HG03108 (cell line): ENCODE measurements at regions not wholly inside any gene's neighbourhood (a gene's known extent, or its start where the extent isn't known, plus 50 kb on each side); places are given as distances from the start of the nearest gene placed in this dataset.

Experiments
- ATAC-seq: cut with Tn5 transposase; IDR thresholded peaks from one replicate; pipeline ENCODE4 v1.9.1; 2021; ENCODE audit warnings: moderate library complexity; ENCODE audit not compliant: unreplicated experiment

DNA sequence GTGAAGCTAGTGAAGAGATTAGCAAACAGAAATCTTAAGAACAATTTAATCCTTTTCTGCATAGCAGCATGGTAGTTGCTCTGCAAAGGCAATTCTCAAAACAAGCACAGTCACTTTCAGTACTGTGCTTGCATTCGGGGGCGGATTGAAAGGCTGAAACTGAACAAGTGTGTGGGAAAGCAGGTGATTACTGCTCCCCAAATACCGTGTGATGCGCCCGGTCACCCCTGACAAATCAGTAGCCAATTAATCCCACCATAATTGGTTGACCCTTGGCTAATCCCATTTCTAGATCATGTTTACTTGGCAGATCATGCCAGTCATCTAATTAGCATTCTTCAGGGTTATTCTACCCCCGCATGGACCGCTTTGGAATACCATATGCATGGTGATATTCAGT, 76.5 kb upstream of the ADRB1 start:
- no peak for ATAC-seq

DNA sequence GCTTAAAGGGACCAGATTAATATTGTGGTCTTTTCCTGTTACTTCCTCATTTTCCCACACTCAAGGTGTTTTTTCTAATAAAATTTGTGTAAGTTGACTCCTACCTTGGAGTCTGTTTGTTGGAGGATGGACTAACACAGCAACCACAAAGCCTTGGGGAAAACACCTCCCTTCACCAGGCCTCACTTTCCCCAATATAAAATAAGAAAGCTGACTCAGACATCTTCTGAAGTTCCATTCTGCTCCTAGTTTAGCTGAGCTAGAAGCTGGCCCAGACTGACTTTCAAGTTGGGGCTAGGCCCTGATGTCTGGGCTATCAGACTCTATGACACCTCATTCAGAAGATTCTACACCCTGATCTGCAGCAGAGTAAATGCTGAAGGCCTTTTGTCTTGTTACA, 73.0 kb upstream of the ADRB1 start:
- no peak for ATAC-seq

DNA sequence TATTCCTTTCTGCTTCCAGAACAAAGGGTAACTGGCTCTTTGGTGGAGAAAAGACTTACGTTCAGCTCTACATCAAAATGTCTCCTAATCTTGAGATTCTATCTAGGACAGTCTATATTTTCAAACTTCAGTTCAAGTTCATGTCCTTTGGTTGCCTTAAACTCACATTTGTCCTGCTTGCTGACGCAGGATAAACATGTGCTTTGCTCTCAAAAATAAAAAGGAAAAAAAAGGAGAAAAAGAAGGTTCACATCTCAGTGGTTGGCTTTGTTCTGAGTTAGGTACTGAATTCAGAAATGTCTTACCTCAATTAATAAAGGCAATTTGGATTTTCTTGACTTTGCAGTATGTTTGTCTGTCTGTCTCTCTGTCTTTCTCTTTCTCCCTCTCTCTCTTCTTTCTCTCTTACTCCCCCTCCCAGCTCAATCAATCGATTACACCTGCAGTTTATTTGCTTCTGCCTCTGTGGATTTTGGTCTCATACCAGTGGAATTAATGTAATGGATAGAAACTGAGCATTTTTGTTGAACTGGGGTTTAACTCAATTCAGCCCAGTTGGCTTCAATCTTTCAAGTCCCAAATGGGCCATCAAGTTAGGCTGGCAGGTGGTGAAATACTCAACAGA, 72.2 kb upstream of the ADRB1 start:
- ATAC-seq: no peak

DNA sequence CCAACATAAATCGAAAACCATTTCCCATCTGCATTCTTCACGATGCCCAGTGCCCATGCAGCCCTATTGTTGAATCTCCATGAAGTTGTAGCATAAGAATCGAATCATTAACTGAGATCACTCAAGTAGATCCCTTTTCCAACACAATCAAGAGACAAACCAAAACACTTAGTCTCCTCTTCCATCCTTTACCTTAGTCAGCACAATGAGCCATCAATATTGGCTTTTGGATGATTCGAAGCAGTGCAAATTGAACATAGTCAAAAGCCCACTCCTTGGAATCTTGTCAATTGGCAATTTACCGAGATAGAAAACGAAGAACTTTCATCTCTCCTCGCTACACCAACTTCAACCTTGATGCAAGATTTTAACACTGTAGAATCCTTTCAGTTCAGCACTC, 66.5 kb upstream of the ADRB1 start:
- no peak for ATAC-seq

DNA sequence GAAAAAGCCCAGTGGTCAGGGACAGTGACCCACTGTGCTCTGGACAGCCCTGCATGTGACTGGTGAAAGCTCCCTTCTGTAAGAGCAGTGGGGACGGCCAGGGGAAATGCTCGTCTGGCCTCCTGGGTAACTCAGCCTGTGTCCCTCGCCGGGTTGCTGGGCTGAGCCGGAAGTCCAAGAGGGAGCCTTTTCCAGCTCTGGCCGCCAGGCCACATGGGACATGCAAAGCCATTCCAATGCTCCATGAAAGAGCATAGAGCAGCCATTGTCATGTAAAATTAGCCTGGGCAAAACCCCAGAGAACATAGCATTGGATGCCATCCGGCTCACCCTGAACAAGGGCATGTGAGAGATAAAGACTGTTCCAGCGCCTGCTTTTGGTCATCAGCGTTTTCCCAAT, 64.9 kb upstream of the ADRB1 start:
- no peak for ATAC-seq

DNA sequence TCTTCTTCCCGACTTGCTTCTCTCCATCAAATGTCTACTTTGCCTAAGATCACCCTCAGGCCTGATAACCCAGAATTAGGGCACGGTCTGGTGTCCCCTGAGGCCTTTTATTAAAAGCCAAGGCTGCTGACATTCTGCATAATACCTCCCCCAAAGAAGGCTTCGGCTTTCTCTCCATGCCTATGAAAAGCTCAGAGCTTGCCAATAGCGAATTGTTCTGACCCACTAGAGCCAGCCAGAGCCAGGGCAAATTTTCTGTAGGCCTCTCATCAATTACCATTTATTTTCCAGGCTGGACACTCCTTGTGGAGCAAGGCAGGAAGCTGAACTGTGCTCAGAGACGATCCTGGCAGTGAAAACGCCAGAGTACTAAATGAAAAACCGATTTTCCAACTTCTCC, 64.3 kb upstream of the ADRB1 start:
- no peak for ATAC-seq

DNA sequence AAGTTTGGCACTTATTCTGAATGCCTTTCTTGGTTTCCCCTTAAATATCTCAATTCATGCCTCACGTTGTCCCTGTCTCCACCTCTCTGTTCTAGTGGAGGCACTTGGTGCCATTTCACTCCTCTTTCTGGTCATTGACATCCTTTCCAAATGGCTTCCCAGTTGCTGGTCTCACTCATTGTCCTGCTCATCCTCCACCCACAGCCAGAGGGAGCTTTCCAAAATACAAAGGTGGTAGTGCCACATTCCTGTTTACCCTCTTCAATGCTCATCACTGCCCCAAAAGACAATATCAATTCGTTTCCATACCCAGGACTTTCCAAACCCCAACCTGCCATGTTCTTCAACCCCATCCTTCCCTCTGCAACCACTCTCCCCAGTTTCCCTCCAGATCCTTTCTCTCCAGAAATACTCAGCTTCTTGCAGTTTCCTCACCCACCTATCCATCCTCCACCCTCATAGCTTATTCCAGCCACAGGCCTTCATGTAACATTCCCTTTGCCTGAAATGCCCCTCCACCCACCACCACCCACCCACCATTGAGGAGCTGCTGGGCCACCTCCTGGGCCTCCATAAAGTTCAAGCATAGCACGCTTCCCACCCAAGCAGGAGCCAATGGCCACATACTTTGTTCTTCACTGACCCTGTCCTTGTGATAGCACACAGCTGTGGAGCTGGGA, 63.1 kb upstream of the ADRB1 start:
- no peak for ATAC-seq

DNA sequence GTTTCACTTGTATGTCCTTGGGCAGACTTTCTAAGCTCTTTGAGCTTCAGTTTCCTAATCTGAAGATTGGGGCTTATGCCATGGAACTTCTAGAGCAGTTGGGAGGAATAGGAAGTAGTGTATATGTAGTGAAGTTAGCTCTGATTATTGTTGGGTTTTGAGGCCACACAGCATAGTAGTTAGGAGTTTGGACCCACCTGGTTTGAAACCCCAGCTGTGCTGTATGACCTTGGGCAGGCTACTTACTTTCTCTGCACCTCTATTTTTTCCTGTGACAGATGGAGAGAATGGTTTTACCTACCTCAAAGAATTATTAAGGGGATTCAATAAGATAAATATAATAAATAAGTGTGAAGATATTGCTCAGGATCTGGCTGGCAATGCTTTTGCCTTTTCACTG, 61.4 kb upstream of the ADRB1 start:
- ATAC-seq: peak; percentile 15

DNA sequence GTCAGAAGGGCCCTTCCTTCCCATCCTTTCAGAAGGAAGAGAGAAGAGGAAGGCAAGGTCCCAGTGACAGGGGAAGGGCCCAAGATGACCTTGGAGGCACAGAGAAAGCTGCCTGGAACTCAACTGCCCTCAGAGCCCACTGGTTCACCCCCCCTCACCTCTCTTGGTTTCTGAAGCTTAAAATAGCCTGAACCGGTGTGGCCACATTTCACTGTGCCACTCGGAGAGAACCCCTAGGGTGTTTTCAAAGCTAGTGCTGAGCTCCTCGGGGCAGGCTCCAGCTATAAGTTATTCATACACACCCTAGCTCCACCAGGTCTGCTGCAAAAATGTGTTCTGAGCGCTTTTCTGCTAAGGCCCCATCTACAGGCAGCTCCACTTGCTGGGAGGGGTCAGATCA, 60.9 kb upstream of the ADRB1 start:
- ATAC-seq: peak; percentile 88

DNA sequence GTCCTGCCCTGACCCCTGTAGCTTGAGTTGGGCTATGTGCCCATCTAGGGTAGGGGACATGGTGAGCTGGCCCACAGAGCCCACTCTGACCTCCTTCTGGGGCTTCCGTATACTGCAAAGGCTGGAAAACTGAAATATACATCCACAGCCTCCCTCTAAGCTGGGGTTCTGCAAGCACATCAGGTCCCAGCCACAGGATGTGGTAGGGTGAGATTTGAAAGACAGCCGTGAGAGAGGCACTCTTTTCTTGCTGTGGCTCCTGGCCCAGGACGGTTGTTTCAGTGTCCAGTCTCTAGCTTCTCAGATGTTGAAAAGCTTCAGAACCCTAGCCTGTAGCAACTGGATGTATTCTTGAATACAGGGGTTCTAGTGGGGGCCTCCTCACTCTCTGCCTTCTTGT, 60.1 kb upstream of the ADRB1 start:
- peak; percentile 37 for ATAC-seq

DNA sequence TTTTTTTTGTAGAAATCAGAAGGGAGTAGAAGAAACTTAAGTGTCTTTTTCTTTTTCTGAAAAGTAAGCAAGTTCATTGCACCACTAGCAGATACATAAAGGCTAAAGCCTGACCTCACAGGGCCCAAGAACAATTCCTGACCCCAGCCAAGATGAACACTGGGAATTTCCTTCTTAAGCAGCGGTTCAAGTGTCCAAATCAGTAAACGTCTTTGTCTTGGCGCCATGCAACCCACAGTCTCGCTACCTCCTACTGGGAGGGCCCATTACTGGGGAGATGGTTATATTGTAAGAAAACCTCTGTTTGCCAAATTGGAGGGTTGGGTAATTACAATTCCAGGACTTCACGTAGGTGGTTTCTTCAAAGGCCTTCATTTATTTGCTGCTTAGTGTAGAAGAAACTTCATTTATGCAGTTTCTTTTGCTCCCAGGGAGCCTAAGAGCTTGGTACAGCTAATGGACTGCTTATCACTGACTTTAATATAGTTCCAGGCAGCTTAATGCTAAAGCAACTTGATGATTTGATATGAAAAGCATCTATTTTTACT, 58.3 kb upstream of the ADRB1 start:
- ATAC-seq: no peak

DNA sequence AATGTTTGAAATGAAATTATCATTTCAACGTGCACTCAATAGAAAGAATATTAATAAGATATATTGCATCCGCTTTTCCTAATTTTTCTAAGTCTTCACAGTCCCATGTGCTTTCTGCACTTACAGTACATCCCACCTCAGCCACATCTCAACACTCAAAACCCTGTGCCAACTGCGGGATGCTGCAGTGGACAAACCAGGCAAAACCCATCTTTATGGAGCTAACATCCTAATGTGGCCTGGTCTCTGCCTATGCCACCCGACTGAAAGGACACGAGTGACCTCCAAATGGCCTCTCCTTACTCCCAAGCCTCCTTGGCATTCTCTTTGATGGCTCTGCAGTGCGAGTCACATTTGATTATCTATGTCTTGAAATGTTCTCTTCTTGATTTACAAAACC, 57.4 kb upstream of the ADRB1 start:
- ATAC-seq: no peak

DNA sequence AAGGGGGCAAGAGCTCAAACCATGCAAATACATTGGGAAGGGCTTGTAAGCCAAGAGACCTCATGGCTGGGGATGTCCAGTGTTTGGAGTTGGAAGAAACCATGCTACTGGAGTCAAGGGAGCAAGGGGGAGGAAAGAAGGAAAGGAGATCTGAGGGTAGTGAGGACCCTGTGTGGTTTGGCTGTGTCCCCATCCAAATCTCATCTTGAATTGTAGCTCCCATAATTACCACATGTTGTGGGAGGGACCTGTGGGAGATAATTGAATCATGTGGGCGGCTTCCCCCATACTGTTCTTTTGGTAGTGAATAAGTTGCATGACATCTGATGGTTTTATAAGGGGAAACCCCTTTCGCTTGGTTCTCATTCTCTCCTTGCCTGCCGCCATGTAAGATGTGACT, 56.5 kb upstream of the ADRB1 start:
- no peak for ATAC-seq

DNA sequence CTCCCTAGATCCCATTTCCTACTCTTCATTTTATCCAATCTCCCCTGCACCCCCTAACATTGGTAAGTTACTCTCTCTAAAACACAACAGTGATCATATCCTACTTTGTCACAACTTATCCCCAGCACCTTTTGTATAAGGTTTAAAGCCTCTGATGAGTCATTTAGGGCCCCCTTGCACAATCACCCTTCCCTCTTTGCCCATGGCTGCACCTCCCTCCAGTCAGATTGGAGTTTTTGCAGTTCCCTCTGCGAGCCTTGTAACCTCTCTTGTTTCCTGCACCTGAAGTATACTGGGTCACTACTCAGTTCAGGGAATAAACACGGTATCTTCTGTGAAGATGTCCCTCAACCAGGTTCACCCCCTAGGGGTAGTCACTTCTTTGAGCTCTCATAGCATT, 55.9 kb upstream of the ADRB1 start:
- no peak for ATAC-seq

DNA sequence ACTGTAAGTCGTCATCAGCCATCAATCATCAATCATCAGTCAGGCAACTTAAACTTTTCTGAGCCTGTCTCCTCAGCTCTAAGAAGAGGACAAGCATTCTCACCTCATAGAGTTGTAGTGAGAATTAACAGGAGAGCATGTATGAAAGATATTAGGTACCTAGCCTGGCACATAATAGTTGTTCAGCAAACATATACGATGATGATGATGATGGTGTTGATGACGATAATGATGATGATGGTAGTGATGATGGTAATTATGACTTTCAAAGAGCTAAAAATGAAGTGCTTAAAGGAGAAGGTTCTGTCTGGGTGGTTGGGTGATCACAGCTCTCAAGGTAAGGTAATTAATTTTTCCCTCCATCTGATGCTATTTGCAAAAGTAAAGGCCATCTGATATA, 55.1 kb upstream of the ADRB1 start:
- ATAC-seq: no peak

DNA sequence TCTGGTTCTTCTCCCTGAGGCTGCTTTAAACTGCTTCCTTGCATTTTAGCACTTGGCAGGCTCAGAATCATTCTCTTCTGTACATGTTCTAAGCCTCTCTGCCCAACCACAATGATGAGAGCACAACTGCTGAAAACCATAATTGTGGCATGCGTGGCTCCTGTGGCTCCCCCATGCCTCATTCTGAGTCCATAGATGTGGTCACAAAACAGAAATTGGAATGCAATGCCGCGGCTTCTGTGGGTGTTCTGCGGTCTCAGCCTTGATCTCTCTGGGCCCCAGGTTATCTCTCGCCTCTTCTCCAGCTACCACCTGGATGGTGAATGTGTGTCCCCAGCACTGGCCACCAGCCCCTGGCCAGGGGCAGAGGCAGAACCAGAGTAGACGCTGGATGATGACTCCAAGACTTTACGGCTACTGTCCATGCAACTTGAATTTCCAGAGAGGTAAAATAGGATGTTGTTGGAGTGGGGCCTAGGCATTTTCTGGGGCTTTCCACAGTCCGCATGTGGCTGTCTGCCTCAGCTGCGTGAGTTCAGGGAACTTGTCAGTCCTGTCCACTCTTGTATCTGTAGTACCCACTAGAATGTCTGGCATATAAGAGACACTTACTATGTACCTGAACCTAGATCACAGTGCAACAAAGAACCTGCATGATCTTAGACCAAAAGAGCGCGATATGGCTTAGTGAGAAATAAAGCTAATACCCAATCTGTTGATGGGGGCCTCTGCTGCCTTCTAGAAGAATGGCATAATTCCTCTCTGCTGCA, 52.4 kb upstream of the ADRB1 start:
- ATAC-seq: no peak

DNA sequence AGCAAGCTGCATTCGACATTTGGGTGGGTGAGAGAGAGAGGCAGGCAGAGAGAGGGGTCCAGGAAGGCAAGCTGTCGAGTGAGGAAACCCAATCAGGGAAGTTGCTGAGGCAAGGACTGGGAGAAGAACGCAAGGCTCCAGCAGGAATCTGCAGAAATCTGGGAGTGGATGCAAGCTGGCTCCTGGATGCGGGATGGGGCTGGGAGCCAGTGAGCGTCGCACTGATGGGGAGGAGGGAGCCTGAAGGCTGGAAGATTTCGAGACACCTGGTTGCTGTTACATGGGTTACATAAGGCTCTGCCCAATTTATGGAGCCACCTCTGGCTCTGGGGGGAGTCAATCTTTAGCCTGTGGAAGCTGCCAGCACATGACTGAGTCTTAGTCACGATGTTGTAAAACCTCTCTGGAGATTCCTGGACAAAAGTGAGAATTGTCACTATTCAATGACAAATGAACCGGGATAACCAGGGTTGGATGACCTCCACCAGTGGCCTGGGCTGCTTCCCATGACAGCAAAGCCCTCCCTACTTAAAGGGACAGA, 51.1 kb upstream of the ADRB1 start:
- ATAC-seq: no peak

DNA sequence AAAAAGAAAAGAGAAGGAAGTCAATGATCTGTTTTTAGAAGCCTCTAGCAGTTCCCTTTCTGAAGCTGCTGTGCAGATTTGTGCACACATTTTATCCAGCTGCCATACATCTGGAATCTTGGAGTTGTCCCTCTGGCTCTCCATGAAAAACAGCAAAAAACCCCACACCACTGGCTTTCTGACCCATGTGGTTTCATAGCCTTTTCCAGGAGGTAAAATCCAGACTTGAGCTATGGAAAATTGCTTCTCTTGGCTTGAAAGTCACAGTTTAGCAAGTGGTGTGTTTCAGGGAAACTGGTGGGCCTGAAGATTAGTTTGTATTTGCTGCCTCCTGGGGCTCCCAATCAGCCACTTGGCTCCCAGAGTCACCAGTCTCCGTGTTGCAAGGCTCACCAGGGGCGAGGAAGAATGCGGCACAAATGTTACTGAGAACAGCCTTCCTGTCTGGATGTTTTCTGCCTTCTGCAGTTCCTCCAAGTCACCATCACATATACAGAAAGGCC, 50.1 kb upstream of the ADRB1 start:
- ATAC-seq: no peak
